NCI-H1436 treated with DMSO at 0.1 percent for 48 hours (cell line): ENCODE measurements at regions not wholly inside any gene's neighbourhood (a gene's known extent, or its start where the extent isn't known, plus 50 kb on each side); places are given as distances from the start of the nearest gene placed in this dataset.
A peak's percentile ranks its signal among the peaks of the same experiment; 100 is the strongest.

Source experiments
- DNase-seq: peaks from one replicate; lab custom pipeline; 2025; lab: John Stamatoyannopoulos, UW

GRCh38 chr1:163807331-163808049 is 485.7 kb downstream of the NUF2 start:
- DNase-seq = no peak

DNA sequence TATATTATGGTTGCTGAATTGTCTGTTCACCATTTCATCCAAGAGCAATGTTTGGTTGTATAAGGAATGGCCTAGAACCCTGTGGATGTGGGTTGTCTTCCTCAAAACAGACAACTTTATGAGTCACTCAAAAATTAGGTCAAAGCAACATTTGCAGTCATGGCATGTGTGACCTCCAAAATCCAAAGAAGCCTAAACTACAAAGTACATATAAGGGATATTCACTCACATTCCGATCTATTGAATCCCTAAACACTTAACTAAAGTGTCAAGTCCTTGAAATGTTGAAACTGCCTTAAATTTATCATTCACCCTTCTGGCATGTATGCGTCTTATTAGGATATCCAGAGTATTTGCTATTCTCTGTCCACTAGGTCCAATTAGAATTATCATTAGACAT is 491.5 kb downstream of the NUF2 start:
- DNase-seq = no peak

GRCh38 chr1:163820226-163820625 is 498.5 kb downstream of the NUF2 start:
- no peak for DNase-seq

DNA sequence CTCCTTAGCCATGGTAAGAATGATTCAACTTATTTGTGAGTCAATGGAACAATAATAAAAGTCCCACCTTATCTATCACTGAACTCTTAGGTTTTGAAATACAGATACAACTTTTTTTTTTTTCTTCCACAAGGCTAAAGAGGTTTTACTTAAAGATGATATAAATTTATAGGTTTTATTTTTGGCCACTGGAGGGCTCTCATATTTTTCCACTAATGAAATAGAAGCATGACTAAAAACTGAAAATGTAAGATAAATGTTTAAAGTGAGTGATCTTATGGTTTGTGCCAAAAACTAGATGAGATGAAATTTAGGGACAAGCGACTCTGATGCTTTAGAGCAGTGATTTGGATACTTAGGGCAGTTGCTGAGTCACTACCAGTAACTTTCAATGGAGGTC is 499.0 kb downstream of the NUF2 start:
- no peak for DNase-seq

DNA sequence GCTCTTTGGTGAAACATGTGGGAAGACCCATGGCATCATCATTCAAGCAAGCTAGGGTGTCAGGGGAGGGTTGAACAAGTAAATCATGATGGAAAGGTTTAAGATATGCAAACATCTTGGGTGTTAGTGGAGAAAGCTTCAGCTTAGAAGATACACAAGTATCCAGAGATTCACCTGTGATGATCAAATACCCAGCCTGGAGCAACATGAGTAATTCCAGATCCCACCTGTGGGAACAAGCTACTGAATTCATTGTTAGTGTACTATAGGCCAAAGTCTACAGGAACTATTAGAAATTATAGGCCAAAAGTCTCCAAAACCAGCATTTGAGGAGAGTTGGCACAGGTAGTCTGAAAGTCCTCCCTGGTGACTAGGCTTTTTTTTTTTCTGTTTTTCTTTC is 499.9 kb downstream of the NUF2 start:
- DNase-seq = no peak

DNA sequence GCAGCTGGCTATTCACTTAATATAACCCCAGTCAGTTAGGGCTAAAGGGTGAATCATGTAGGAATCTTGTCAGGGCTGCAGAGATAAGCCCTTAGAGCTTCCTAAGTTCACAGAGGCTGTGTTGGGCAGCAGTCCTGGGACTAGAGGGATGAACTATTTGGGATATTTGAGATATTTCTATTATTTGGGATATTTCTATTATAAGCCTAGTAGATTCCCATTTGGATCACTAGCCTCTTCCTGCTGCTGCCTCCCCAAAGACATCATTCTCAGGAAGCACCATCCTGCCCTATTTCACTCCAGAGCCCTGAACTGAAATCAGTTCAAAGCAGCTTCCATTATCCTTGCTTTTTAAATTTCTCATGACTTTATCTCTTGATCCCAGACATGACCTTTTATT is 501.3 kb downstream of the NUF2 start:
- no peak for DNase-seq

DNA sequence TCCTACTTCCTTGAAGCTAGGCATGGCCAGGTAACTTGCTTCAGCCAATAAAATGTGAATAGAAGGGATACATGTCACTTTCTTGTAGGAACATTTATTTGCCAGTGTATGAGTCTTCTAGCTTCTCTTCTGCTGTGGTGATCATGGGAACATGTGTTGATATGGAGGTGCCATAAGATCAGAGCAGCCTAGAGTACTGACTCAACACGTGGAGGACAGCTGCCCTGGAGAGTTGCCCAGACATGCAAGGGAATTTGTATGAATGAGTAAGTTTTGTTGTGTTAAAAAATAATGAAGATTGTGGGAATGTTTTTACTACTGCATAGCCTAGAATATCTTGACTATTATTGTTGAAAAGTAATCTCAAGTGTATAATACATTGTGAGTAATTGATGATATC is 502.3 kb downstream of the NUF2 start:
- no peak for DNase-seq

DNA sequence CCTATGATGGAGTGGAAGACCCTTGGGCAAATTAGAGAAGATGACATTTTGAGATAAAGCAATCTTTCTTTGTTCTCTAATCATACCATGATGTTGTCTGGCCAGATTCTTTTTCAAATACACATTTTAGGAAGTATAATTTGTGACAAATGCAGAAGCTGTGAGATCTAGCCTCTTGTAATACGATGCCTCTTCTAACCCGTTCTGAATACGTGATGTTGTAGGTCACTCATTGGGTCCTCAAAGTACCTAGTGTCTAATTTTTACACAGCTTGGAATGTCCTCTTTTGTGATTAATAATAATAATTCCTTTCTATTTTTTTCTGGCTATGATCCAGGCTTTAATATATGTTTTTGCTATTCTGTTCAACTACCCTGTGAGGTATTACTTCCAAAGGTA is 502.7 kb downstream of the NUF2 start:
- no peak for DNase-seq

GRCh38 chr1:163826500-163826899 is 504.7 kb downstream of the NUF2 start:
- DNase-seq = no peak

DNA sequence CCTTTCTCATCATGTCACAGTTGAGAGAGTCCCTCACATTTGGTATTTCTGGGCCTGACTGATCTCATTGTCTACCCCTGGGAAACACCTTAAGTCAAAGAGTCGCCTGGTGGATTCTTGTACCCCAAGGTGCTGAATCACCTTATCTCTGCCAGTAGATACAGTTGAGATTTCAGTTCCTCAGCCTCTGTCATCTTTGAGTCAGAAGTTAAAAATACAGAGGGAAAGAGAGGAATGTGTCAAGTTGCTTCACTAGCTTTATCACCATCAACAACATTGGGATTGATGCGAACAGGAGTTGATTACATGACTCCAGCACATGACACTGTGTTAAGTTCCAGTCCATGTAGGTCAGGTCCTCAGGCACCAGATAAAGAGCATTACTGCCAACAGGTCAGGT is 513.0 kb downstream of the NUF2 start:
- DNase-seq = no peak

- DNase-seq = no peak
Observed at GRCh38 chr1:163836481-163836880, 514.7 kb downstream of the NUF2 start.

GRCh38 chr1:163837206-163837605 is 515.5 kb downstream of the NUF2 start:
- no peak for DNase-seq

DNA sequence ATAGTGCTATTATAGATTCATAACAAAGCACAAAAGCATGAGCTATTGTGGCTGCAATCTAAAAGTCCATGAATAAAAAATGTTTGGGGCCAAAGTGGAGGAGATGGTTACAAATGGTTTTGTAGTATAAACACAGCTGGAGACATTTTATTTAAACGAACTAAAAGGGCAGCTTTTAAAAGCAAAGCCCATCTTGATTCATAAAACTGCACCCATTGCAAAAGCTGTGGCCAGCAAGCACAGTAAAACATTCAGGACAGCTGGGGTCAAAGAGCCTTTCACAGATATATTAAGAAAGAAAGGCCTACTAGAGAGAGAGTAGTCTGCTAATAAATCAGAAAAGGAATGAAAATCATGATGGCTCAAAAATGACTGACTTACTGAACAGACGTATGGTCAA is 520.8 kb downstream of the NUF2 start:
- no peak for DNase-seq

DNA sequence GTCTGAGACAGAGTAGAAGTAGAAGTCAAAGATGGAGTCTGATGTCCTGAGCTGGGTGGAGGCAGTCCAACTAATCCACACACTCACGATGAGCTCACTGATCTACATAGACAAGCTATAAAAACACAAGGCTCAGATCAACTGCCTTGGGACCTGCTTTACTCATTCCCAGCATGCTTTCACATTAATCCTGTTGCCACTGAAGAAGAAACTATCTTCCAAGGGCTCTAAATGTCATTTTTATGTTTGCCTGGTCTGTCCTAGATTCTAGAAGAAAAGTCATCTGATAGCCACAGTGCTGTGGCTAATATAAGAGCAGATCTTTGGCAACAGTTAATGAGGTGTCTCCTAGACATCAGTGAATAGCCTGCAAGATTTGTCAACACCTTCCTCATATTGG is 522.7 kb downstream of the NUF2 start:
- no peak for DNase-seq

- no peak for DNase-seq
Observed at GRCh38 chr1:163845279-163845678, 523.5 kb downstream of the NUF2 start.

- DNase-seq = no peak
Observed at GRCh38 chr1:163863731-163864130, 542.0 kb downstream of the NUF2 start.

GRCh38 chr1:163864207-163864606 is 542.5 kb downstream of the NUF2 start:
- DNase-seq = no peak

DNA sequence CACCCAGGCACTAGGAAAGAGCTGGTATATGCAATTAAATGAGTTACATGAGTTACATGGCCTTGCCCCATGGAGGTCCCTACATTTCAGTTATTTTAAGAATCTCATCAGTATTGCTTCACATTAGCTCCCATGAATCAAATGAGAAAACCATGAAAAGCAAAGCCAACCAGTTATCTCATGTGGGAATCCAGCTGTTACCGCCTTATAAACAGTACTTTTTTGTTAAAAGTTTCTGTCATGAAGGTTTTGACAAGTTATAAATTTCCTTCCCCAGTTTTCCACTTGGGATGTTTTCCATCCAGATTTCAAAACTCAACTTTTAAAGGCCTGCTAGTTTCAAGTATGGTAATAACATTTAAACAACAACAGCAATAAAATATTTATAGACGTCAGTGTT is 544.8 kb downstream of the NUF2 start:
- no peak for DNase-seq

GRCh38 chr1:163870666-163871065 is 548.9 kb downstream of the NUF2 start:
- DNase-seq = no peak

- no peak for DNase-seq
Observed at GRCh38 chr1:163872067-163872466, 550.3 kb downstream of the NUF2 start.

GRCh38 chr1:163874070-163874469 is 552.3 kb downstream of the NUF2 start:
- DNase-seq = no peak

DNA sequence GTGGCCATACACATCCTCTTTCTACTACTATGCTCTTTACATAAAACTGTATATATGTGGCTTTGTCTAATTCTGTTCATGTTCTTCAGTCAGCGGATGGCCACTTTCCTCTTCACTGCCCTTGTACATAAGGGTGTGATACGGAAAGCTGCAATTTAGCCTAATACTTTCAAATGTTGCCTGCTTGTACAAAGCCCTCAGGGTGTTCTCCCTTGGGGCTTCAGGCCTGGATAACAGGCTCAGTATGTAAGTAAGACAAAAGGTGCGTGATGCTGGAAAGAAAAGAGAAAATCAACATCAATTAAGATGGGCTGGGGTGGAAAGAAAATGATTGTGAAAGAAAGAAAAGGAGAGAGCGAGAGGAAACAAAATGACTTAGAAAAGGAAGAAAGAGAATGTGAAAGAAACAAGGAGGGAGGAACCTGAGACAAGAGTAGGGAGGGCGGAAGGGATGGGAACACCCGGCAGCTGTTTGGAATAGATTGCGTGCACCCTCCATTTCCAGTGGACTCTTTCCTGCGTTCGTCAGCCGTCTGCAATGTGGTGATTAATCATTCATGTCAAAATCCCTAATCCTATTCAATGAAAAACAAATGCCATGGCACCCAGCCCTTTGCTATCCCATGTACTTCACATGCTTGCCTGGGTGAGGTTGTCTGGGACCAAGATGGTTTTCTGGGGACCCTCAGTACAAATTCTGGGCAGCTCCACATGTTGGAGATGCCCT is 553.6 kb downstream of the NUF2 start:
- peak; percentile 43 for DNase-seq

DNA sequence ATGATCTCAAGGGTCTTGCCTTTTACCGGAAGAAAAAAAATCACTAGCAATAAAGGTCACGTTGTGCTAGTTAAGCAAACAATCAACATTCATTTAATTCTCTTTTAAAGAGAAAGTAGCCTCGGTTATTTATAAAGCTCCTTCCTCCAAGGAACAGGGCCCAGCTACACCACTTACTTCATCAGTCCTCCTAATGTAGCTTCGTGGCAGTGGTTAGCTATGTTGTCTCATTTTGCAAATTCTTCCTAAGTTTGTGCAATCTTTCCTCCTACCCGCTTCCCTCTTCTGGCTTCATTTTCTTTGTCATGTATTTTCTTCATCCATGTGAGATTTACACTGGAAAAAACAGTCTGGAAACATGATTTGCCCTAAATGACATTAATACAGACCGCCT is 554.2 kb downstream of the NUF2 start:
- DNase-seq = no peak

GRCh38 chr1:163876546-163876945 is 554.8 kb downstream of the NUF2 start:
- no peak for DNase-seq
